ENCODE measurements at regions not wholly inside any gene's neighbourhood (a gene's known extent, or its start where the extent isn't known, plus 50 kb on each side); places are given as distances from the start of the nearest gene placed in this dataset.

DNA sequence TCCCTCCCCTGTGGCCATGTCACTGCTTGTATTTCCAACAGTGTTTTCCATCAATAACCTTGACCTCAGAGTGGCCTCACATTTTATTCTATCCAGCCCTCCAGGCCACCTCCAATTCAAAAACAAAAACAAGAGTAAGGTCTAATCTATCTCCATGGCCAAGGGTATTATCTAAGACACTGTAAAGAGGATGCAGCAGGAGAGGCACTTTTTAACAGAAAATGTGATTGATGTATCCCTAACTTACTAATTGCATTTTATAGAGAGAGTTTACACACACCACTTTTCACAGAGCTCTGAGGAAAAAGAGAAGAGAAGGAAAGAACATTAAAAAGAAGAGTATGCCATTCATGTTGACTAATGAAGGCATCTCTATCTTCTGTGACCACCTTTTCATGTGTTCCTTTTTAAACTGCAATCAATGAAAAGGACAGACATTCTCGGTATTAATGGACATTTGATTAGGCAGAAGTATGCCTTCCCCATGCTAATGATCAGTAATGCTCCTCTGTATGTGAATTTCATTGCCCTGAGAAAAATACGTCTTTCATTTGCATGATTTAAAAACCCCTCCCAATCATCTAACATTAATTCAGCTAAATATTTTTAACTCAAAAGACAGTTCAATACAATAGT lies 653.3 kb upstream of the POU3F3 start:
- TF ChIP-seq, protein P1, sequence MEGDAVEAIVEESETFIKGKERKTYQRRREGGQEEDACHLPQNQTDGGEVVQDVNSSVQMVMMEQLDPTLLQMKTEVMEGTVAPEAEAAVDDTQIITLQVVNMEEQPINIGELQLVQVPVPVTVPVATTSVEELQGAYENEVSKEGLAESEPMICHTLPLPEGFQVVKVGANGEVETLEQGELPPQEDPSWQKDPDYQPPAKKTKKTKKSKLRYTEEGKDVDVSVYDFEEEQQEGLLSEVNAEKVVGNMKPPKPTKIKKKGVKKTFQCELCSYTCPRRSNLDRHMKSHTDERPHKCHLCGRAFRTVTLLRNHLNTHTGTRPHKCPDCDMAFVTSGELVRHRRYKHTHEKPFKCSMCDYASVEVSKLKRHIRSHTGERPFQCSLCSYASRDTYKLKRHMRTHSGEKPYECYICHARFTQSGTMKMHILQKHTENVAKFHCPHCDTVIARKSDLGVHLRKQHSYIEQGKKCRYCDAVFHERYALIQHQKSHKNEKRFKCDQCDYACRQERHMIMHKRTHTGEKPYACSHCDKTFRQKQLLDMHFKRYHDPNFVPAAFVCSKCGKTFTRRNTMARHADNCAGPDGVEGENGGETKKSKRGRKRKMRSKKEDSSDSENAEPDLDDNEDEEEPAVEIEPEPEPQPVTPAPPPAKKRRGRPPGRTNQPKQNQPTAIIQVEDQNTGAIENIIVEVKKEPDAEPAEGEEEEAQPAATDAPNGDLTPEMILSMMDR (IDR thresholded peaks at IDR 0.05; ENCODE audit: partially characterized antibody, unreplicated experiment): no peak
- H3K4me1 Mint-ChIP-seq (ENCODE audit: low read depth, unreplicated experiment): peaks cover 2% of the 10 kb centered on the region
- no peaks in the 10 kb centered on the region for H3K9me3 Mint-ChIP-seq (ENCODE audit: unreplicated experiment)
- no peaks in the 10 kb centered on the region for H3K36me3 Mint-ChIP-seq (ENCODE audit: unreplicated experiment)
- H3K27ac Mint-ChIP-seq (ENCODE audit: unreplicated experiment): no peak overlapping the region
- H3K4me3 Mint-ChIP-seq (ENCODE audit: unreplicated experiment): no peak overlapping the region
- no peaks in the 10 kb centered on the region for H3K27me3 Mint-ChIP-seq (ENCODE audit: unreplicated experiment)
- no peak for DNase-seq

DNA sequence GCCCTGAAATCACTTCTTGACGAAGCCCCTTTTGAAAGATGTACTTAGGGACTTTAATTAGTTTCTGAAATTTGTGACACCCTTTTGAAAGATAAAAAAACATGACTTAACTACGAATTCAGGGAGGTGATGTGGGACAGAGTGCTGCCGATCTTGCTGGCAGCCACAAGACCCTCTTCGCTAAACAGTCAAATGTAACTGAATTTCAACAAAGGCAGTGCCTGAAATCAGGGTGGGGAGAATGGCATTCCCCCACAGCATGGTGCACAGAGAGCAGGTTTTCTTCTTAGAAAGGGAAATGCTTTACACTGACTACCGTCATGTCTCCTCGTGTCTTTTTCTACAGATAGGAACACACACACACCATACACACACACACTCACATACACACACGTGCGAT lies 640.2 kb upstream of the POU3F3 start:
- no peaks in the 10 kb centered on the region for H3K27me3 Mint-ChIP-seq (ENCODE audit: unreplicated experiment)
- H3K4me3 Mint-ChIP-seq (ENCODE audit: unreplicated experiment): no peak overlapping the region
- no peak for DNase-seq
- H3K27ac Mint-ChIP-seq (ENCODE audit: unreplicated experiment): no peak overlapping the region
- no peaks in the 10 kb centered on the region for H3K36me3 Mint-ChIP-seq (ENCODE audit: unreplicated experiment)
- TF ChIP-seq, protein P1 (IDR thresholded peaks at IDR 0.05; ENCODE audit: partially characterized antibody, unreplicated experiment): no peak
- H3K9me3 Mint-ChIP-seq (ENCODE audit: unreplicated experiment): peaks cover 3% of the 10 kb centered on the region
- H3K4me1 Mint-ChIP-seq (ENCODE audit: low read depth, unreplicated experiment): peaks cover 18% of the 10 kb centered on the region

DNA sequence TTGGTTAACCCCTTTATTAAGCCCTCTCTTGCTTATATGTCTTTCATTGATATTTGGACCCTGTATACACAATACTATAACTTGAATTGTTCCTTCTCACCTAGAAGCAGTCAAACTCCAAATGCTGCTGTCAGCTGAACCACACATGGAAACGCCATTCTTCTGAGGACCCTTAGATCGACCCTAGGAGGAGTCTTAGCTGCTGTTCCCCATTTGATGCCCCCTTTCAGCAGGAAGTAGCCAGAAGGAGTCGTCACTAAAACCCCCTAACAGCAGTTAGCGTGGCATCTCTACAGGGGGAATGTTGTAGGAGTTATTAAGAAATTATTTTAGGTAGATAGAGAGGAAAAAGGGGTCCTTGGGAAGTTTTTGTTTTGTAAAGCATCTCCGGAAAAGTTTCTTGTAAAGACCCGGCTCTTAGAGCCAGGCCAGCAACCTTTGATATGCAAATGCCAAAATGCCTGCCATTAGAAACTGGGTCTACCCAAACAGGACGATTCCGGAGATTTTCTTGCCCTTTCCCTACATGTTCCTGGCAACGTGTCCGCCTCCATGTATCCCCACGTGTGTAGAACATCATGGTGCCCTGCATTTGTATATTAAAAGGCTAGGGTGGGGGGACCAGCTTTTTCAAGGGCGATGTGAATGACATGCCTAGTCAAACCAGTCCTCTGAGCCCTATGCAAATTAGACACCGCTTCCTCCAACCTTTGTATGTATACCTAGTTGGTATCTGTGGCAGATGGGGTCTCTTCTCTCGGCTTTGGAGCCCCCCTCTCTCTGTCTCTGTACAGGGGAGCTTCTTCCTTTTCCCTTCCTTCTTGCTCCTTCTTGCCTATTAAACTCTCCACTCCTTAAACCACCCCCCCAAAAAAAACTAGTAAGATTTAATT lies 638.4 kb upstream of the POU3F3 start:
- H3K4me1 Mint-ChIP-seq (ENCODE audit: low read depth, unreplicated experiment): peaks cover 16% of the 10 kb centered on the region
- H3K9me3 Mint-ChIP-seq (ENCODE audit: unreplicated experiment): peaks cover 3% of the 10 kb centered on the region
- DNase-seq: no peak

DNA sequence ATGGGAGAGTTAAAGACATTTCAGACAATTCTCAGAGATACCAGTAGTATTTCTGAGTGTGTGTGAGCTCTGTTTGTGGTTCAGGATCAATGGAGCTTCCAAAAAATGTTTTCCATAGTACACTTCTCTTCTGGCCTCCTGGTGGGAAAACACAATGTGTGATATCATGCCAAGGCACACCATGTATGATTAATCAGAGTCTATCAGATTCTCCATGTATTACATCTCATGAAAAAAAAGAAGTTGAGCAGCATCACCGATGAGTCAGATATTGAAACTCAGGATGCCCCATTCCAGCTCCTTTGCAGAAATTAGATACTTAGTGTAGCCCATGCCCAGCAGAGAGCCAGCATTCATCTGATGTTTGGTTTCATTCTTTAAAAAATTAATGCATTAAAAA lies 620.3 kb upstream of the POU3F3 start:
- H3K4me3 Mint-ChIP-seq (ENCODE audit: unreplicated experiment): no peak overlapping the region
- TF ChIP-seq, protein P1 (IDR thresholded peaks at IDR 0.05; ENCODE audit: partially characterized antibody, unreplicated experiment): no peak
- no peaks in the 10 kb centered on the region for H3K27me3 Mint-ChIP-seq (ENCODE audit: unreplicated experiment)
- H3K9me3 Mint-ChIP-seq (ENCODE audit: unreplicated experiment): no peaks in the 10 kb centered on the region
- no peak overlapping the region for H3K27ac Mint-ChIP-seq (ENCODE audit: unreplicated experiment)
- no peak for DNase-seq
- H3K36me3 Mint-ChIP-seq (ENCODE audit: unreplicated experiment): no peaks in the 10 kb centered on the region
- H3K4me1 Mint-ChIP-seq (ENCODE audit: low read depth, unreplicated experiment): no peaks in the 10 kb centered on the region

More for the DNA sequence above, 638.4 kb upstream of the POU3F3 start:
- Mint-ChIP-seq H3K27me3 (ENCODE audit: unreplicated experiment) (no peaks in the 10 kb centered on the region), H3K4me3 (ENCODE audit: unreplicated experiment) (no peak overlapping the region), H3K36me3 (ENCODE audit: unreplicated experiment) (no peaks in the 10 kb centered on the region), H3K27ac (ENCODE audit: unreplicated experiment) (no peak overlapping the region)
- TF ChIP-seq, protein P1 (IDR thresholded peaks at IDR 0.05; ENCODE audit: partially characterized antibody, unreplicated experiment): no peak

DNA sequence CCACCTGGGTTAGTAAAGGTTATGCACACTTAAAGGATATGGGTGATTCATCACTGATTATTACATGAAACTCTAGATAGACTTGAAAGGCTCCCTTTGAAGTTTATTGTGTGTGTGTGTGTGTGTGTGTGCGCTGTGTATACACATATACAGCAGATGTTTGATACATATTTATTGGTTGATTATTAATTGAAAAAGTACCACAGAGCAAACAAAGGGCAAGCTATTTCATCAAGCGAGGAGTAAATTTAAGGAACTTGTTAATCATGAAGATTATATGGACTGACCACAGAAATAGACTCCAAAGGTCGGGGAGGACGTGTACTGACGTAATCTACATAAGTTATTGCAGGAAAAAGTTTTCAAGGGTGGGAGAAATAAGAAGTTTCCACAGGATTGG lies 617.4 kb upstream of the POU3F3 start:
- H3K4me3 Mint-ChIP-seq (ENCODE audit: unreplicated experiment): no peak overlapping the region
- H3K27ac Mint-ChIP-seq (ENCODE audit: unreplicated experiment): no peak overlapping the region
- H3K27me3 Mint-ChIP-seq (ENCODE audit: unreplicated experiment): no peaks in the 10 kb centered on the region
- TF ChIP-seq, protein P1 (IDR thresholded peaks at IDR 0.05; ENCODE audit: partially characterized antibody, unreplicated experiment): no peak
- H3K9me3 Mint-ChIP-seq (ENCODE audit: unreplicated experiment): peaks cover 2% of the 10 kb centered on the region
- H3K4me1 Mint-ChIP-seq (ENCODE audit: low read depth, unreplicated experiment): no peaks in the 10 kb centered on the region
- DNase-seq: no peak
- H3K36me3 Mint-ChIP-seq (ENCODE audit: unreplicated experiment): peaks cover 10% of the 10 kb centered on the region

Measured in glutamatergic neuron (in vitro differentiated cells).